H9 (cell line): ENCODE measurements at regions not wholly inside any gene's neighbourhood (a gene's known extent, or its start where the extent isn't known, plus 50 kb on each side); places are given as distances from the start of the nearest gene placed in this dataset.

Experiments used
- DNase-seq: peaks from one replicate; pipeline ENCODE4 v3.0.0-alpha.2; 2017
- H2AFZ ChIP-seq: one replicate; pipeline ENCODE4 v1.6.1; 2013; ENCODE audit warnings: mild to moderate bottlenecking, low read length, control low read depth, moderate library complexity
- H2AK5ac ChIP-seq: 2 replicates; pipeline ENCODE4 v1.6.1; 2013; ENCODE audit warnings: low read length, control low read depth, mixed read lengths; ENCODE audit not compliant: insufficient read length
- H2BK120ac ChIP-seq: one replicate; pipeline ENCODE4 v1.6.1; 2013; ENCODE audit warnings: low read depth, mild to moderate bottlenecking, low read length, control low read depth, inconsistent platforms; ENCODE audit not compliant: poor library complexity, severe bottlenecking
- H2BK12ac ChIP-seq: 2 replicates; pipeline ENCODE4 v1.6.1; 2013; ENCODE audit warnings: low read length, control low read depth, mixed read lengths, low read depth; ENCODE audit not compliant: insufficient read length
- H2BK15ac ChIP-seq: 2 replicates; pipeline ENCODE4 v1.6.1; 2013; ENCODE audit warnings: low read depth, low read length, control low read depth
- H2BK20ac ChIP-seq: one replicate; pipeline ENCODE4 v1.6.1; 2013; ENCODE audit warnings: low read depth, mild to moderate bottlenecking, low read length, control low read depth, inconsistent platforms; ENCODE audit not compliant: poor library complexity, severe bottlenecking
- H2BK5ac ChIP-seq: 2 replicates; pipeline ENCODE4 v1.6.1; 2013; ENCODE audit warnings: low read length, control low read depth, mixed read lengths; ENCODE audit not compliant: insufficient read length
- H3K14ac ChIP-seq: 2 replicates; pipeline ENCODE4 v1.6.1; 2013; ENCODE audit warnings: low read length, control low read depth; ENCODE audit not compliant: insufficient read depth
- H3K18ac ChIP-seq: 2 replicates; pipeline ENCODE4 v1.6.1; 2013; ENCODE audit warnings: low read depth, mild to moderate bottlenecking, mixed read lengths, low read length, control low read depth; ENCODE audit not compliant: insufficient read length
- H3K23ac ChIP-seq: 2 replicates; pipeline ENCODE4 v1.6.1; 2013; ENCODE audit warnings: low read length, control low read depth, mixed read lengths, low read depth; ENCODE audit not compliant: insufficient read length
- H3K23me2 ChIP-seq: 2 replicates; pipeline ENCODE4 v1.6.1; 2013; ENCODE audit warnings: low read depth, mild to moderate bottlenecking, mixed read lengths, low read length, control low read depth; ENCODE audit not compliant: insufficient read length, poor library complexity, severe bottlenecking
- H3K27ac ChIP-seq: 2 replicates; pipeline ENCODE4 v1.5.1; 2013; ENCODE audit warnings: low read length, control low read depth, mixed read lengths, low read depth; ENCODE audit not compliant: insufficient read length
- H3K27me3 ChIP-seq: 2 replicates; pipeline ENCODE4 v1.6.1; 2013; ENCODE audit warnings: low read length, control low read depth, inconsistent platforms; ENCODE audit not compliant: insufficient read depth
- H3K4ac ChIP-seq: 2 replicates; pipeline ENCODE4 v1.6.1; 2013; ENCODE audit warnings: low read depth, mild to moderate bottlenecking, control low read depth, inconsistent platforms, low read length, moderate library complexity
- H3K4me1 ChIP-seq: 2 replicates; pipeline ENCODE4 v1.6.1; 2013; ENCODE audit warnings: low read length, control low read depth, inconsistent platforms; ENCODE audit not compliant: insufficient read depth
- H3K4me2 ChIP-seq: 2 replicates; pipeline ENCODE4 v1.6.1; 2013; ENCODE audit warnings: low read length, control low read depth, mixed read lengths; ENCODE audit not compliant: insufficient read length, insufficient read depth
- H3K56ac ChIP-seq: 2 replicates; pipeline ENCODE4 v1.6.1; 2013; ENCODE audit warnings: low read depth, mild to moderate bottlenecking, mixed read lengths, low read length, control low read depth; ENCODE audit not compliant: insufficient read length
- H3K79me1 ChIP-seq: 2 replicates; pipeline ENCODE4 v1.6.1; 2013; ENCODE audit warnings: low read depth, mild to moderate bottlenecking, moderate library complexity, low read length, control low read depth, inconsistent platforms; ENCODE audit not compliant: insufficient read depth, poor library complexity, severe bottlenecking
- H3K79me2 ChIP-seq: 2 replicates; pipeline ENCODE4 v1.6.1; 2013; ENCODE audit warnings: low read length, control low read depth, inconsistent platforms; ENCODE audit not compliant: insufficient read depth
- H3K9ac ChIP-seq: 2 replicates; pipeline ENCODE4 v1.6.1; 2013; ENCODE audit warnings: low read length, control low read depth, mixed read lengths; ENCODE audit not compliant: insufficient read length; ENCODE audit errors: extremely low read depth
- H3K9me3 ChIP-seq: one replicate; pipeline ENCODE4 v1.6.1; 2013; ENCODE audit warnings: low read depth, low read length, inconsistent platforms; ENCODE audit not compliant: control insufficient read depth
- H3T11ph ChIP-seq: one replicate; pipeline ENCODE4 v1.6.1; 2013; ENCODE audit warnings: mild to moderate bottlenecking, low read length, control low read depth, inconsistent platforms
- H4K20me1 ChIP-seq: one replicate; pipeline ENCODE4 v1.6.1; 2013; ENCODE audit not compliant: control insufficient read depth, insufficient read length, insufficient read depth
- H4K5ac ChIP-seq: 2 replicates; pipeline ENCODE4 v1.6.1; 2013; ENCODE audit warnings: low read depth, mild to moderate bottlenecking, mixed read lengths, low read length, control low read depth; ENCODE audit not compliant: insufficient read length
- H4K8ac ChIP-seq: replicated peaks from 2 replicates; pipeline ENCODE4 v1.6.1; 2013; ENCODE audit warnings: low read length, control low read depth, mixed read lengths, low read depth; ENCODE audit not compliant: insufficient read length
- H4K91ac ChIP-seq: 2 replicates; pipeline ENCODE4 v1.6.1; 2013; ENCODE audit warnings: low read depth, mild to moderate bottlenecking, moderate library complexity, mixed read lengths, low read length, control low read depth; ENCODE audit not compliant: insufficient read length
- H3K27ac Mint-ChIP-seq, 3 experiments: 2 replicates in 2 of 3; 3 replicates in 1 of 3; pipeline ENCODE4 v1.8.0; 2020 to 2021; ENCODE audit warnings: mixed read lengths in 3 of 3, mild to moderate bottlenecking in 1 of 3, moderate library complexity in 1 of 3
- H3K27me3 Mint-ChIP-seq: 2 replicates; pipeline ENCODE4 v1.8.0; 2021; ENCODE audit warnings: low read depth, mild to moderate bottlenecking, moderate library complexity, mixed read lengths
- H3K36me3 Mint-ChIP-seq, 3 experiments: 2 replicates in 2 of 3; 3 replicates in 1 of 3; pipeline ENCODE4 v1.8.0; 2020 to 2021; ENCODE audit warnings: low read depth in 3 of 3, mixed read lengths in 3 of 3; ENCODE audit not compliant: insufficient read depth in 1 of 3
- H3K4me1 Mint-ChIP-seq, 2 experiments: 2 replicates each; pipeline ENCODE4 v1.8.0; 2020; ENCODE audit warnings: mixed read lengths in 2 of 2
- H3K4me3 Mint-ChIP-seq, 2 experiments: 2 replicates in 1 of 2; 3 replicates in 1 of 2; pipeline ENCODE4 v1.8.0; 2020 to 2021; ENCODE audit warnings: mild to moderate bottlenecking in 2 of 2, mixed read lengths in 2 of 2, moderate library complexity in 1 of 2
- H3K9me3 Mint-ChIP-seq, 2 experiments: 2 replicates in 1 of 2; 3 replicates in 1 of 2; pipeline ENCODE4 v1.8.0; 2020; ENCODE audit warnings: mild to moderate bottlenecking in 2 of 2, mixed read lengths in 2 of 2, moderate library complexity in 1 of 2
- WGBS: extraction: QIAGEN DNeasy Blood & Tissue Kit; methylation state at CpG from one replicate; pipeline ENCODE4 v1.1.7; 2013; ENCODE audit warnings: missing lambda C conversion rate, low lambda C conversion rate, mixed read lengths; ENCODE audit not compliant: insufficient read length; ENCODE audit errors: extremely low coverage; 5-methylcytosine and 5-hydroxymethylcytosine counted together
- TF ChIP-seq, protein P1 (sequence below): fragments of 200-600 bp; sonication (generic); conservative IDR thresholded peaks from 3 replicates; pipeline ENCODE4 v1.8.0; 2021; ENCODE audit warnings: antibody characterized with exemption, mild to moderate bottlenecking

DNA sequence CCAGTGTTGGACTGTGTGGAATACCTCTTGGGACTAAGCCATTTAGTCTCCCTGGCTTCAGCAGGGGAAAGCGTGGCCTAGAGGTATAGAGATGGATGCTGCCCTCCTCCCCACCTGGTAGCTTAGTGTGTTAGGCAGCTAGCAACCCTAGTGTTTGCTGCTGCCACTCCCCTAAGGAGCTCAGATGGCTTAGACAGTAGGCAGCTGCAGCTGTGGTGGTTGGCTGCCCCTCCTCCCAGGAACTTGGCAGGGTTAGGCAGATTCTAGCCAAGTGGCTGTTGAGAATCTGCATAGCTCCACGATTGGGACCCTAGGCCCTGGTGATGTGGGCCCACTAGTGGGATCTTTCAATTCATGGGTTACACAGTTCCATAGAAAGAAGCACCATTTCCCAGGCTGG, 550.4 kb upstream of the CHAC2 start:
- H2BK15ac ChIP-seq, result no peak overlapping the region
- H3K4me2 ChIP-seq, result no peak overlapping the region
- no peak overlapping the region for H3K4me3 Mint-ChIP-seq
- H3K4me1 Mint-ChIP-seq, result no peaks in the 10 kb centered on the region
- no peaks in the 10 kb centered on the region for H3K9me3 ChIP-seq
- no peak overlapping the region for H2BK5ac ChIP-seq
- H3K36me3 Mint-ChIP-seq, result peaks cover 6 to 12% (median 6%) of the 10 kb centered on the region in 3 experiments; a peak in 5 of 7 replicates
- H3K79me1 ChIP-seq, result no peaks in the 10 kb centered on the region
- no peak overlapping the region for H4K5ac ChIP-seq
- H3K9ac ChIP-seq, result no peak overlapping the region
- H3K23me2 ChIP-seq, result no peaks in the 10 kb centered on the region
- no peak overlapping the region for H3K27ac ChIP-seq
- no peak overlapping the region for H3K18ac ChIP-seq
- H2AK5ac ChIP-seq, result no peak overlapping the region
- no peak overlapping the region for H2AFZ ChIP-seq
- no peak for DNase-seq
- no peaks in the 10 kb centered on the region for H3K27me3 Mint-ChIP-seq
- peaks cover 9 to 12% of the 10 kb centered on the region in 2 experiments for H3K9me3 Mint-ChIP-seq
- H3K56ac ChIP-seq, result no peak overlapping the region
- WGBS, result no CpG with 5 or more reads among the region's 2 CpGs
- no peak overlapping the region for H4K91ac ChIP-seq
- H3K27ac Mint-ChIP-seq, result no peak overlapping the region
- H3K79me2 ChIP-seq, result no peaks in the 10 kb centered on the region
- H4K8ac ChIP-seq, result no peak overlapping the region
- no peak overlapping the region for H3K14ac ChIP-seq
- H3K23ac ChIP-seq, result no peak overlapping the region
- no peak overlapping the region for H3T11ph ChIP-seq
- H3K27me3 ChIP-seq, result no peaks in the 10 kb centered on the region
- H2BK20ac ChIP-seq, result no peak overlapping the region
- no peak overlapping the region for H2BK120ac ChIP-seq
- no peaks in the 10 kb centered on the region for H3K4me1 ChIP-seq
- H4K20me1 ChIP-seq, result no peaks in the 10 kb centered on the region
- TF ChIP-seq, protein P1, sequence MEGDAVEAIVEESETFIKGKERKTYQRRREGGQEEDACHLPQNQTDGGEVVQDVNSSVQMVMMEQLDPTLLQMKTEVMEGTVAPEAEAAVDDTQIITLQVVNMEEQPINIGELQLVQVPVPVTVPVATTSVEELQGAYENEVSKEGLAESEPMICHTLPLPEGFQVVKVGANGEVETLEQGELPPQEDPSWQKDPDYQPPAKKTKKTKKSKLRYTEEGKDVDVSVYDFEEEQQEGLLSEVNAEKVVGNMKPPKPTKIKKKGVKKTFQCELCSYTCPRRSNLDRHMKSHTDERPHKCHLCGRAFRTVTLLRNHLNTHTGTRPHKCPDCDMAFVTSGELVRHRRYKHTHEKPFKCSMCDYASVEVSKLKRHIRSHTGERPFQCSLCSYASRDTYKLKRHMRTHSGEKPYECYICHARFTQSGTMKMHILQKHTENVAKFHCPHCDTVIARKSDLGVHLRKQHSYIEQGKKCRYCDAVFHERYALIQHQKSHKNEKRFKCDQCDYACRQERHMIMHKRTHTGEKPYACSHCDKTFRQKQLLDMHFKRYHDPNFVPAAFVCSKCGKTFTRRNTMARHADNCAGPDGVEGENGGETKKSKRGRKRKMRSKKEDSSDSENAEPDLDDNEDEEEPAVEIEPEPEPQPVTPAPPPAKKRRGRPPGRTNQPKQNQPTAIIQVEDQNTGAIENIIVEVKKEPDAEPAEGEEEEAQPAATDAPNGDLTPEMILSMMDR, result no peak
- H2BK12ac ChIP-seq, result no peak overlapping the region
- H3K4ac ChIP-seq, result no peak overlapping the region
